CD14-positive monocyte (primary cell): ENCODE measurements at regions not wholly inside any gene's neighbourhood (a gene's known extent, or its start where the extent isn't known, plus 50 kb on each side); places are given as distances from the start of the nearest gene placed in this dataset.
A peak's percentile ranks its signal among the peaks of the same experiment; 100 is the strongest.

Experiments
- DNase-seq, 3 donors: peaks; one replicate each; pipeline ENCODE4 v3.0.0-alpha.2; 2011 to 2022
- H2AFZ ChIP-seq: 2 replicates; pipeline ENCODE4 v1.6.0; 2012; ENCODE audit warnings: mild to moderate bottlenecking, low read depth, low read length, inconsistent platforms; ENCODE audit not compliant: insufficient read depth, poor library complexity, severe bottlenecking
- H3K27ac ChIP-seq, 2 donors: 1 replicate in 1 of 2; 2 replicates in 1 of 2; pipeline ENCODE4 v1.5.1; 2012 to 2013; ENCODE audit warnings: low read length in 2 of 2, control low read depth in 1 of 2, inconsistent platforms in 1 of 2, low read depth in 1 of 2, mild to moderate bottlenecking in 1 of 2
- H3K27me3 ChIP-seq, 2 donors: one replicate each; pipeline versions ENCODE4 v1.6.0 to v1.6.1; 2011 to 2013; ENCODE audit warnings: low read length in 2 of 2; ENCODE audit not compliant: control insufficient read depth in 2 of 2, insufficient read depth in 2 of 2
- H3K36me3 ChIP-seq, 2 donors: replicated peaks in 1 of 2; 1 replicate in 1 of 2; 2 replicates in 1 of 2; pipeline versions ENCODE4 v1.5.1 to v1.6.1; 2012 to 2013; ENCODE audit warnings: low read length in 2 of 2, control low read depth in 1 of 2, inconsistent platforms in 1 of 2, mild to moderate bottlenecking in 1 of 2; ENCODE audit not compliant: insufficient read depth in 2 of 2, control insufficient read depth in 1 of 2
- H3K4me1 ChIP-seq, 2 donors: 1 replicate in 1 of 2; 2 replicates in 1 of 2; pipeline versions ENCODE4 v1.5.1 to v1.6.1; 2012 to 2013; ENCODE audit warnings: low read length in 2 of 2, control low read depth in 1 of 2, inconsistent platforms in 1 of 2, mild to moderate bottlenecking in 1 of 2, moderate library complexity in 1 of 2; ENCODE audit not compliant: insufficient read depth in 2 of 2, control insufficient read depth in 1 of 2
- H3K4me2 ChIP-seq: replicated peaks from 2 replicates; pipeline ENCODE3; 2012; ENCODE audit warnings: low read length, moderate library complexity, mild to moderate bottlenecking; ENCODE audit not compliant: poor library complexity, severe bottlenecking; ENCODE audit errors: extremely low read depth
- H3K4me3 ChIP-seq, 3 experiments: fragments of 200-600 bp in 1 of 3; sonication (generic) in 1 of 3; replicated peaks in 1 of 3; 1 replicate in 2 of 3; 2 replicates in 1 of 3; pipeline ENCODE4 v1.5.1; 2011 to 2013; ENCODE audit warnings: low read length in 3 of 3, mild to moderate bottlenecking in 3 of 3, control low read depth in 2 of 3, low read depth in 2 of 3, inconsistent platforms in 1 of 3, moderate library complexity in 1 of 3
- H3K79me2 ChIP-seq: 2 replicates; pipeline ENCODE4 v1.6.0; 2012; ENCODE audit warnings: mild to moderate bottlenecking, control low read depth, inconsistent platforms, low read length, moderate library complexity; ENCODE audit not compliant: insufficient read depth
- H3K9ac ChIP-seq: 2 replicates; pipeline ENCODE4 v1.6.0; 2017; ENCODE audit warnings: low read length, mild to moderate bottlenecking; ENCODE audit not compliant: insufficient read depth, poor library complexity, severe bottlenecking
- H3K9me3 ChIP-seq, 2 donors: replicated peaks in 1 of 2; 1 replicate in 1 of 2; 2 replicates in 1 of 2; pipeline versions ENCODE4 v1.5.1 to v1.6.1; 2012 to 2013; ENCODE audit warnings: low read length in 2 of 2, control low read depth in 1 of 2; ENCODE audit not compliant: control insufficient read depth in 1 of 2, insufficient read depth in 1 of 2
- H4K20me1 ChIP-seq: 2 replicates; pipeline ENCODE4 v1.6.0; 2012; ENCODE audit warnings: mild to moderate bottlenecking, low read length, control low read depth, moderate library complexity; ENCODE audit not compliant: insufficient read depth
- H3K27ac Mint-ChIP-seq, 7 donors: one replicate each; pipeline ENCODE4 v1.8.0; 2020; ENCODE audit warnings: mild to moderate bottlenecking in 7 of 7, mixed read lengths in 7 of 7, moderate library complexity in 6 of 7, inconsistent platforms in 2 of 7
- H3K27me3 Mint-ChIP-seq, 3 donors: one replicate each; pipeline ENCODE4 v1.8.0; 2021 to 2022; ENCODE audit warnings: low read depth in 3 of 3, mild to moderate bottlenecking in 3 of 3, mixed read lengths in 3 of 3, moderate library complexity in 3 of 3, inconsistent platforms in 1 of 3
- H3K36me3 Mint-ChIP-seq, 2 donors: one replicate each; pipeline ENCODE4 v1.8.0; 2020; ENCODE audit warnings: mixed read lengths in 2 of 2, inconsistent platforms in 1 of 2, mild to moderate bottlenecking in 1 of 2
- H3K4me1 Mint-ChIP-seq: one replicate; pipeline ENCODE4 v1.8.0; 2020; ENCODE audit warnings: mild to moderate bottlenecking, mixed read lengths
- H3K4me3 Mint-ChIP-seq, 2 donors: one replicate each; pipeline ENCODE4 v1.8.0; 2020; ENCODE audit warnings: mild to moderate bottlenecking in 2 of 2, mixed read lengths in 2 of 2, moderate library complexity in 1 of 2
- H3K9me3 Mint-ChIP-seq, 7 donors: one replicate each; pipeline ENCODE4 v1.8.0; 2020 to 2022; ENCODE audit warnings: mixed read lengths in 7 of 7, mild to moderate bottlenecking in 6 of 7, moderate library complexity in 6 of 7, inconsistent platforms in 2 of 7
- CTCF ChIP-seq: fragments of 200-600 bp; IDR thresholded peaks from one replicate; pipeline ENCODE4 v1.8.0; 2022; ENCODE audit warnings: antibody characterized with exemption, mild to moderate bottlenecking
- WGBS: methylation state at CpG from one replicate; pipeline ENCODE4 v1.1.5; 2013; ENCODE audit warnings: missing lambda C conversion rate; ENCODE audit not compliant: insufficient coverage; 5-methylcytosine and 5-hydroxymethylcytosine counted together
- intact Hi-C, 2 donors: fragments of 100-400 bp; cut with micrococcal nuclease; formaldehyde crosslinking; loops; one replicate each; pipeline versions ENCODE4 v1.15.0 to v1.15.1; 2023

- no peak overlapping the region for H3K4me3 Mint-ChIP-seq
- Histone ChIP-seq H3K9me3 (peaks cover 0 to 8% of the 10 kb centered on the region in 2 donors), H4K20me1 (no peaks in the 10 kb centered on the region), H3K27ac (peak overlapping the region; percentile 84 to 99), H3K9ac (peak overlapping the region; percentile 12), H2AFZ (no peak overlapping the region), H3K36me3 (no peaks in the 10 kb centered on the region), H3K27me3 (no peaks in the 10 kb centered on the region), H3K79me2 (no peaks in the 10 kb centered on the region), H3K4me1 (peaks cover 87 to 92% of the 10 kb centered on the region in 2 donors), H3K4me2 (no peak overlapping the region), H3K4me3 (peak overlapping the region in 1 of 3 experiments; percentile 41)
- peaks cover 3 to 6% of the 10 kb centered on the region in 2 donors for H3K36me3 Mint-ChIP-seq
- peaks cover 0 to 2% (median 0%) of the 10 kb centered on the region in 3 donors for H3K27me3 Mint-ChIP-seq
- no peak for TF ChIP-seq CTCF
- intact Hi-C loops = loop anchor here (10.0 kb wide), 2 partner anchors 180 to 550 kb away; partner anchors contain the start of gene ZNF438 (in 1 of the 2)
- H3K4me1 Mint-ChIP-seq = peaks cover 80% of the 10 kb centered on the region
- DNase-seq = no peak
- WGBS = 95% methylated on average over 4 of the region's 6 CpGs
- H3K27ac Mint-ChIP-seq = peak overlapping the region in 3 of 7 donors; percentile 32 to 95 (median 53)
- peaks cover 7 to 15% (median 11%) of the 10 kb centered on the region in 7 donors for H3K9me3 Mint-ChIP-seq
Observed at GRCh38 chr10:31584876-31585275, 265.9 kb downstream of the ZEB1 start.

- Histone ChIP-seq H2AFZ (peak overlapping the region; percentile 77), H3K9ac (peak overlapping the region; percentile 12), H3K4me1 (peaks cover 80 to 86% of the 10 kb centered on the region in 2 donors), H4K20me1 (no peaks in the 10 kb centered on the region), H3K79me2 (no peaks in the 10 kb centered on the region), H3K4me2 (peak overlapping the region; percentile 65), H3K36me3 (no peaks in the 10 kb centered on the region), H3K4me3 (peak overlapping the region in 1 of 3 experiments; percentile 41), H3K27ac (peak overlapping the region; percentile 84 to 99), H3K9me3 (peaks cover 0 to 8% of the 10 kb centered on the region in 2 donors), H3K27me3 (no peaks in the 10 kb centered on the region)
- intact Hi-C loops = loop anchor here (10.0 kb wide), 2 partner anchors 181 to 549 kb away; partner anchors contain the start of gene ZNF438 (in 1 of the 2)
- H3K4me3 Mint-ChIP-seq = peak overlapping the region; percentile 41 to 67
- peaks cover 0 to 3% (median 0%) of the 10 kb centered on the region in 3 donors for H3K27me3 Mint-ChIP-seq
- H3K27ac Mint-ChIP-seq = peak overlapping the region; percentile 95 to 99 (median 98)
- H3K4me1 Mint-ChIP-seq = peaks cover 74% of the 10 kb centered on the region
- no peak for TF ChIP-seq CTCF
- peaks cover 7 to 15% (median 11%) of the 10 kb centered on the region in 7 donors for H3K9me3 Mint-ChIP-seq
- no peak for DNase-seq
- peaks cover 3 to 6% of the 10 kb centered on the region in 2 donors for H3K36me3 Mint-ChIP-seq
- 0% methylated on average over 1 of the region's 12 CpGs for WGBS
Observed at GRCh38 chr10:31584098-31584631, 265.1 kb downstream of the ZEB1 start.
